PFSK-1 (cell line): ENCODE measurements at regions not wholly inside any gene's neighbourhood (a gene's known extent, or its start where the extent isn't known, plus 50 kb on each side); places are given as distances from the start of the nearest gene placed in this dataset.

ENCODE experiments used
- FOXP2 ChIP-seq: optimal IDR thresholded peaks from 2 replicates; pipeline ENCODE3; 2011; ENCODE audit warnings: borderline replicate concordance, control low read depth, inconsistent platforms; ENCODE audit not compliant: insufficient read depth; ENCODE audit errors: extremely low read length, extremely low read depth
- POLR2AphosphoS5 ChIP-seq: IDR thresholded peaks from 2 replicates; pipeline ENCODE4 v1.6.1; 2012; ENCODE audit warnings: low read depth, mild to moderate bottlenecking, control low read depth, low read length, moderate library complexity
- REST ChIP-seq, 2 experiments: IDR thresholded peaks; 2 replicates each; pipeline versions ENCODE4 v1.6.1 to v1.8.0; 2011 to 2012; ENCODE audit warnings: low read depth in 2 of 2, low read length in 2 of 2, control low read depth in 1 of 2, inconsistent platforms in 1 of 2, mild to moderate bottlenecking in 1 of 2, moderate library complexity in 1 of 2; ENCODE audit not compliant: insufficient read depth in 1 of 2
- SIN3A ChIP-seq: IDR thresholded peaks from 2 replicates; pipeline ENCODE4 v1.6.1; 2012; ENCODE audit warnings: mild to moderate bottlenecking, low read length, moderate library complexity, borderline replicate concordance; ENCODE audit not compliant: insufficient read depth
- TAF1 ChIP-seq: IDR thresholded peaks from 2 replicates; pipeline ENCODE4 v1.6.1; 2012; ENCODE audit warnings: low read length, control low read depth, borderline replicate concordance; ENCODE audit not compliant: insufficient read depth

- TF ChIP-seq REST (IDR thresholded peaks at IDR 0.05; ENCODE audit: insufficient read depth in 1 of 2, low read depth in 2 of 2, low read length in 2 of 2) (no peak), SIN3A (no peak), POLR2AphosphoS5 (no peak)
Observed at GRCh38 chr14:97159124-97159523, 361.9 kb downstream of the VRK1 start.

GRCh38 chr14:97162621-97163020 is 365.4 kb downstream of the VRK1 start:
- TF ChIP-seq FOXP2 (no peak), POLR2AphosphoS5 (no peak)

GRCh38 chr14:97164021-97164420 is 366.8 kb downstream of the VRK1 start:
- TF ChIP-seq TAF1 (no peak), REST (IDR thresholded peaks at IDR 0.05; ENCODE audit: insufficient read depth in 1 of 2, low read depth in 2 of 2, low read length in 2 of 2) (no peak), POLR2AphosphoS5 (no peak), SIN3A (no peak), FOXP2 (no peak)

- TF ChIP-seq REST (IDR thresholded peaks at IDR 0.05; ENCODE audit: insufficient read depth in 1 of 2, low read depth in 2 of 2, low read length in 2 of 2) (no peak), FOXP2 (no peak), POLR2AphosphoS5 (no peak), SIN3A (no peak), TAF1 (no peak)
Observed at GRCh38 chr14:97166497-97166896, 369.3 kb downstream of the VRK1 start.

- TF ChIP-seq POLR2AphosphoS5 (no peak), REST (IDR thresholded peaks at IDR 0.05; ENCODE audit: insufficient read depth in 1 of 2, low read depth in 2 of 2, low read length in 2 of 2) (no peak)
Observed at GRCh38 chr14:97172644-97173043, 375.5 kb downstream of the VRK1 start.

GRCh38 chr14:97177016-97177415 is 379.8 kb downstream of the VRK1 start:
- TF ChIP-seq SIN3A: no peak
- no peak for TF ChIP-seq FOXP2
- TF ChIP-seq POLR2AphosphoS5: no peak
